HG03439 (cell line): ENCODE measurements at regions not wholly inside any gene's neighbourhood (a gene's known extent, or its start where the extent isn't known, plus 50 kb on each side); places are given as distances from the start of the nearest gene placed in this dataset.

Experiments used
- ATAC-seq: cut with Tn5 transposase; IDR thresholded peaks from one replicate; pipeline ENCODE4 v1.9.1; 2021; ENCODE audit warnings: mild to moderate bottlenecking, moderate library complexity; ENCODE audit not compliant: unreplicated experiment

- no peak for ATAC-seq
These were observed 357.3 kb upstream of the XYLT1 start for GRCh38 chr16:17828012-17828411.

- no peak for ATAC-seq
These were observed 356.6 kb upstream of the XYLT1 start for GRCh38 chr16:17827313-17827712.

- no peak for ATAC-seq
These were observed 347.2 kb upstream of the XYLT1 start for GRCh38 chr16:17817943-17818342.

DNA sequence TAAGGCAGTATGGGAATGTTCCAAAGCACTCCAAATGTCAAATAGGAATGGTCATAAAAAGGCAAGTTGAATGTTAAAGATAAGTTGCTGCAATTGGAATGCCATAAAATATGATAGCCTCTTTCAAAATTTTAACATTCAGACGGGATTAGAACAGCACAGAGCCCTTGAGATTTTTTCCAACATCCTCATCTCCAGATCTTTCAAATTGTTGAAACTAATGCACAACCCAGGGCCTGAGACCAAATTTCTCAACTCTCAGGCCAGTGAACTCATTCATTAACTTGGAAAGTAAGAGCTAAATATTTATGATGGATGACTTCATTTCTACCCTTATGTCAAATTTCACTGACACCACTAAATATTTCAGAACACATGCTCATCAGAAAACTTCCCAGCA lies 346.5 kb upstream of the XYLT1 start:
- no peak for ATAC-seq

GRCh38 chr16:17812771-17813170 lies 342.0 kb upstream of the XYLT1 start:
- no peak for ATAC-seq

- ATAC-seq = no peak
These were observed 334.1 kb upstream of the XYLT1 start for GRCh38 chr16:17804857-17805256.

DNA sequence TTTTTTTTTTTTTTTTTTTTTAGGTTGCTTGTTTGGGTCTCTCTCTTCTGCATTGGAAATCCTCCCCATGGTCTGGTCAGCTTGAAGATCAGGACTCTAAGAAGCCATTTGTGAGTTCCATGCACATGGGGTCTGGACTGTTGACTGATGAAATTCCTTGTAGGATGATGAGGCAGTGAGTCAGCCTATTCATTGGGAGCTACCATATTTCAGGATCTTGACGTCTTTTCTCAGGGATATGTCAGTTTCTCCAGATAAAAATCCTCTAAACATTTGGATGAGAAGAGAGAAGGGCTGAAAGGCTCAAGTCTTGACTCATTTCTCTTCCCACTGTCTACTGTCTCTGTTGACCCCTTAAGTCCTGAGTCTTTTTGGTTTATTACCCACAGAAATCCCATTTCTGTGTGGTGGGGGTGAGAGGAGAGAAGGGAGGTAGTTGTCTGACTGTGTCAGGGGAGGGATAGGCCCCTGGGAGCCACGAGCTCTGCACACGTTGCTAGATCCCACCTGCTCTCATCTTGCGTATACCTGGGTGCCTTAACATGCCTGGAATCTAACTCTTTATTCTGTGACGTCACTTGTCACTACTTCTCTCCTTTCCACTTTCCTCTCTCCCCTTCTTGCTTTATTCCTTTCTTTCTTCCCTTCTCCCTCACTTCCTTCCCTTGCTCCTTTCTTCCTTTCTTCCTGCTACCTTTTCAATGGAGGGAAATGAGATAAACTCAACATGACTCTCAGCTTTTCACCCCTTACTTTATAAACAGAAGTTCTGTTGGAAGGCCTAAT lies 333.1 kb upstream of the XYLT1 start:
- no peak for ATAC-seq

DNA sequence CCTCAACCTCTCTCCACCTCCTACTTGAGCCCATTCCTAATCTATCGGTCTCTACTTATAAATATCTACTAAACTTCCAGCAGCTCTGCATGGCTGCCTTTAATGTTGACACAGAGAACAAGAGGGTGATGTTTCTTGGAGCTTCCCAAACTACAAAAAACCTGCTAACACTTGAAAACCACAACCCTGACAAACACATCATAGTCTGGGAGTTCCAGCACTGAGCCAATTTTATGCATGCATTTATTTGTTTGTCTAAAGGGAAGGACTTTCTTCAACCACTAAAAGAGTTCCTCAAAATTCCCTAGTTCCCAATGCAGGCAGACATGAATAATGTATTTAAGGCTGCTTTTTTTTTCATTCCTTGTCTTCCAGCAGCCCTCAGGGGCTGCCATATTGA lies 331.8 kb upstream of the XYLT1 start:
- no peak for ATAC-seq

- ATAC-seq = no peak
These were observed 330.3 kb upstream of the XYLT1 start for GRCh38 chr16:17801068-17801467.

DNA sequence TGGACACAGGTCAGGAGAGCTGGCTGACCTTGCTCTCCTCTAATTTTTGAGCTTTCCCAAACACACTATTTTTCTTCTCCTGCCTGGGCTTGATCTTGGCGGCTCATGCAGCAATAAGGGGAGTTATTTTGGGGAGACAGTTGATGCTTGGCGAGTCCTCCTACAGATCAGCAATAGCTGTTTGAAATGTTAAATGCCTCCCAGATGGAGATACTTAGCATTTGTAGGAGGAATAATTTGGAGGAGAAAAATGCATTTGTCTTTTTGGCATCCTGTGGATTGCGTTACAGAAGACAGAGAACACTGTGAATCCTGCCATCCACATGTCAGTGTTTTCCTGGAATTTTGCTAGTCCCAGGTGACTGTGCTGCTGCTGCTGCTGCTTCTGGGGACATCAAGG lies 328.0 kb upstream of the XYLT1 start:
- no peak for ATAC-seq

DNA sequence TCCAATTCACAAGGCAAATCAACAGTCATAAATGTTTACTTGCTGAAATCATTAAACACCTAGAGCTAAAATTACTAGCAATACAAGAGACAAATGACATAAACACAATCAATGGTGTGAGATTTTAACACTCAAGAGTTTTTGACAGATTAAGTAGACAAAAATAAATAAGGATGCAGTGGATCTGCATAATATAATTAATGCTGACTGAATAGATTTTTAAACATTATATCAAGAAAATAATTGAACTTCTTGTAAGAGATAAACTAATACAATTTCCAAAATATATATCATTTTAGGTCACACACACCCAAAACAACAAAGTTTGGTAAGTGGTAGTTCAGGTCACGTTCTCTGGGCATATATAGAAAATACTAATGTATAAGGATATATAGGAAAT lies 322.6 kb upstream of the XYLT1 start:
- ATAC-seq = no peak

GRCh38 chr16:17784073-17784472 lies 313.3 kb upstream of the XYLT1 start:
- ATAC-seq = no peak

GRCh38 chr16:17780181-17780580 lies 309.4 kb upstream of the XYLT1 start:
- no peak for ATAC-seq

DNA sequence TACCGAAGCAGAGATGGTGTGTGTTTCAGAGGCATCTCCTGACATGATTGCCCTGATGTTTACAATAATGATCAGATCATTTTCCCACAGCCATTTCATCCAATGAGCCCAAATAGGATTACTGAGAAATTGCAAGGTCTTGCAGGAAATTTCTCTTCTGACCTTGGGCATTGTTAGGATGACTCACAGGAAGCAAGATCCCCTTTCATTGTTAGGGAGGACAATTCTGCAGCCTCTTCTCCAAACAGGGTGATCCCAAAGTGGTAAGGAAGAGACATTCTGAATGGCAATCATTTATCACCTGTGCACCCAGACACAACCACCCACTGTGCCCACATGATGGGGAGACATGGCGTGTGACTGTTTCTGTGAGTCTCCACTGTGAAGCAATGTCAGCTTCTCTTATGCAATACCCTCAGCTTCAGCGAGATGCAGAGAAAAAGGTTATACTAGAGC lies 306.7 kb upstream of the XYLT1 start:
- ATAC-seq = no peak

DNA sequence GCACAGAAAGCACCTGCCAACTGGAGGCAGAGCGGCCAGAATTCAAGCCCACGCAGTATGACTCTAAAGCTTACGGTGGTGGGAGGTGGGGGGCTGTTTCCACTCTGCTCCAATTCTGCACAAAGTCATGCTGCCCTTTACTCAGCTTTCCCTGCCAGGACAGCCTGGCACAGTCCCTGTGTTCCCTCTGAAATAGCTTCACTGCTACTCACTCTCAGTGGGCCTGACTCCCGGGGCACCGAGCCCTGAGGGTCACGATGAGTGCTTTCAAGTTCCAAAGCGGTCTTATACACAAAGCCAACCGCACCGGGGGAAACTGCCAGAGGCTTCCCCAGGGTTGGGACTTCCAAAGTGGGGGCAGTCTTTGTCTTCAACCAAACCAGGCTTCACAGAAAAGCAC lies 306.1 kb upstream of the XYLT1 start:
- no peak for ATAC-seq

- no peak for ATAC-seq
These were observed 305.7 kb upstream of the XYLT1 start for GRCh38 chr16:17776465-17776864.

- no peak for ATAC-seq
These were observed 304.3 kb upstream of the XYLT1 start for GRCh38 chr16:17775061-17775460.

- no peak for ATAC-seq
These were observed 302.9 kb upstream of the XYLT1 start for GRCh38 chr16:17773698-17774101.

- no peak for ATAC-seq
These were observed 299.3 kb upstream of the XYLT1 start for GRCh38 chr16:17770104-17770503.

DNA sequence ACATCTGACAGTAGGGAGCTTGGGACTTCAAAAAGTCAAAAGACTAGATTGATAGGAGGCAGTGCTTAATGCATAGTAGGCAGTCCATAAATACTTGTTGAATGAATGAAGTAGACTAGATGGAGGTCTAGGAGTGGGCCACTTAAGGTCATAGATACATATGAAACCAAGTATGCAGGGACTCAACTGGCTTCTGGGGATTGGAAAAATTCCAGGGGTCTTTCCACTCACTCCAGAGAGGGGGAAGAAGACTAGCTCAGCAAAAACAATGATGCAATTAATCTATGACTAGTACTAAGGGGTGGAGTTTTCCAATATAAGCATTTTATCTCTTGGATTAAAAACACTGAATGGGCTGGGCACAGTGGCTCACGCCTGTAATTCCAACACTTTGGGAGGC lies 298.3 kb upstream of the XYLT1 start:
- no peak for ATAC-seq

DNA sequence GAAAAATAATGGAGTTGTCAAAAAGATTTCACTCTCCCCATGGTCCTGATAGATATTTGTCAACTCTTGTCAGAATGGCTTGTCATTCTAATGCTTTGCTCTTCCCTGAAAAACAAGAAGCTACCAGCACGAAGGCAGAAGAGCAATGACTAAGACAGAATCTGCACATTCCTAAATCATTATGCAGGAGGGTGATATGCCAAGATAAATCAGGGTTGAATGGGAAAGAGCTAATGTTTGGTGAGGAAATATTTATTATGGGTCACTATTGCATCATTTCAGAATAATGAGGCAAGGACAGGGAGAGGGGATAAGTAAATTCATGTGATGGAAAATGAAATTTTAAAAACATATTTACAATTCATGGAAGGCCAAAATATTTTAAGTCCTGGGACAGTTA lies 297.5 kb upstream of the XYLT1 start:
- ATAC-seq = no peak

GRCh38 chr16:17766012-17766411 lies 295.3 kb upstream of the XYLT1 start:
- ATAC-seq = no peak
